A549 (cell line): ENCODE measurements at regions not wholly inside any gene's neighbourhood (a gene's known extent, or its start where the extent isn't known, plus 50 kb on each side); places are given as distances from the start of the nearest gene placed in this dataset.
A peak's percentile ranks its signal among the peaks of the same experiment; 100 is the strongest.

Experiments
- ATAC-seq, 2 experiments: fragments of 200-7000 bp in 1 of 2; fragments of >200 bp in 1 of 2; cut with Nextera tagmentation in 1 of 2; cut with Tn5 transposase in 1 of 2; 3 replicates each; pipeline versions ENCODE4 v1.8.0 to v1.9.1; 2018 to 2020; ENCODE audit warnings: mild to moderate bottlenecking in 1 of 2, moderate library complexity in 1 of 2
- CTCF ChIA-PET: fragments of 300-600 bp; sonication (Branson Sonifier 250); formaldehyde crosslinking; extraction: SDS; loops from one replicate; lab custom pipeline; 2021; ENCODE audit warnings: antibody characterized with exemption, inconsistent platforms; lab: Yijun Ruan, JAX
- POLR2A ChIA-PET: fragments of 350-600 bp; formaldehyde crosslinking; extraction: SDS; loops from one replicate; lab custom pipeline; 2021; ENCODE audit warnings: antibody characterized with exemption, inconsistent platforms; lab: Yijun Ruan, JAX
- DNase-seq, 2 experiments: peaks; one replicate each; pipeline versions ENCODE4 v3.0.0 to v3.0.0-alpha.2; 2011 to 2016; ENCODE audit warnings: low read depth in 1 of 2, low spot score in 1 of 2
- FAIRE-seq: peaks from 2 replicates; lab custom pipeline; 2011; peaks lifted over from hg19 to GRCh38; lab: Jason Lieb, UNC
- H3K27ac ChIP-seq, 2 experiments: fragments of >200 bp; sonication (Bioruptor Twin); formaldehyde crosslinking; 3 replicates each; pipeline ENCODE4 v1.5.1; 2016 to 2017
- H3K4me1 ChIP-seq: fragments of >200 bp; sonication (Bioruptor Twin); formaldehyde crosslinking; 3 replicates; pipeline ENCODE4 v1.6.1; 2016
- H3K4me2 ChIP-seq: fragments of >200 bp; sonication (Bioruptor Twin); formaldehyde crosslinking; 3 replicates; pipeline ENCODE4 v1.6.1; 2016
- H3K4me3 ChIP-seq: fragments of >200 bp; sonication (Bioruptor Twin); formaldehyde crosslinking; 3 replicates; pipeline ENCODE4 v1.5.1; 2016
- H3K9me3 ChIP-seq: fragments of >200 bp; sonication (Bioruptor Twin); formaldehyde crosslinking; 3 replicates; pipeline ENCODE4 v1.6.1; 2016
- BCL3 ChIP-seq: fragments of >200 bp; sonication (Bioruptor Twin); formaldehyde crosslinking; IDR thresholded peaks from 3 replicates; pipeline ENCODE4 v1.6.1; 2016
- CBX2 ChIP-seq: fragments of 200-600 bp; sonication (generic); IDR thresholded peaks from 2 replicates; pipeline ENCODE4 v1.6.1; 2016; ENCODE audit warnings: low read depth, mild to moderate bottlenecking, borderline replicate concordance
- CEBPB ChIP-seq, 2 experiments: fragments of >200 bp in 1 of 2; sonication (Bioruptor Twin) in 1 of 2; formaldehyde crosslinking in 1 of 2; IDR thresholded peaks; 2 replicates each; pipeline ENCODE4 v1.6.1; 2012 to 2016
- CHD2 ChIP-seq: fragments of 150-350 bp; IDR thresholded peaks from 2 replicates; pipeline ENCODE4 v1.6.1; 2014; ENCODE audit warnings: low read length; ENCODE audit not compliant: partially characterized antibody
- EHF ChIP-seq: fragments of 250-450 bp; sonication (Bioruptor Pico); IDR thresholded peaks from 2 replicates; pipeline ENCODE4 v1.5.0; 2020; ENCODE audit warnings: mild to moderate bottlenecking
- EHMT2 ChIP-seq: fragments of 200-600 bp; sonication (generic); IDR thresholded peaks from 2 replicates; pipeline ENCODE4 v1.6.1; 2016; ENCODE audit warnings: antibody characterized with exemption, low read depth, mild to moderate bottlenecking, moderate library complexity
- ELK1 ChIP-seq: fragments of 150-350 bp; IDR thresholded peaks from 2 replicates; pipeline ENCODE4 v1.6.1; 2014; ENCODE audit warnings: low read depth, mild to moderate bottlenecking, low read length
- ESRRA ChIP-seq: fragments of 150-350 bp; IDR thresholded peaks from 2 replicates; pipeline ENCODE4 v1.6.1; 2014; ENCODE audit warnings: mild to moderate bottlenecking, low read length, borderline replicate concordance
- HDAC2 ChIP-seq: fragments of 200-600 bp; sonication (generic); IDR thresholded peaks from 2 replicates; pipeline ENCODE4 v1.6.1; 2016
- HES2 ChIP-seq: fragments of >200 bp; sonication (Bioruptor Twin); formaldehyde crosslinking; IDR thresholded peaks from 2 replicates; pipeline ENCODE4 v1.6.1; 2016
- HOXB13 ChIP-seq: fragments of 250-450 bp; sonication (Bioruptor Pico); IDR thresholded peaks from 2 replicates; pipeline ENCODE4 v1.5.0; 2020; ENCODE audit warnings: low read depth, mild to moderate bottlenecking, moderate library complexity
- JUN ChIP-seq, 2 experiments: fragments of >200 bp; sonication (Bioruptor Twin); formaldehyde crosslinking; IDR thresholded peaks; 2 replicates in 1 of 2; 3 replicates in 1 of 2; pipeline ENCODE4 v1.6.1; 2016 to 2017
- MAFK ChIP-seq: fragments of 450-650 bp; IDR thresholded peaks from 2 replicates; pipeline ENCODE4 v1.6.1; 2014; ENCODE audit not compliant: partially characterized antibody
- MAZ ChIP-seq: fragments of 150-350 bp; IDR thresholded peaks from 2 replicates; pipeline ENCODE4 v1.6.1; 2014; ENCODE audit warnings: antibody characterized with exemption, low read depth, low read length, borderline replicate concordance
- NPAS2 ChIP-seq: fragments of 250-450 bp; sonication (Bioruptor Pico); IDR thresholded peaks from 2 replicates; pipeline ENCODE4 v1.8.0; 2022; ENCODE audit warnings: mild to moderate bottlenecking, moderate library complexity, borderline replicate concordance
- NR3C1 ChIP-seq: fragments of >200 bp; sonication (Bioruptor Twin); formaldehyde crosslinking; IDR thresholded peaks from 3 replicates; pipeline ENCODE4 v1.6.1; 2017
- POLR2AphosphoS2 ChIP-seq: conservative IDR thresholded peaks from 2 replicates; pipeline ENCODE4 v1.6.1; 2012; ENCODE audit warnings: low read length, improper control_type of control experiment, inconsistent platforms
- RAD21 ChIP-seq, 2 experiments: fragments of >200 bp in 1 of 2; sonication (Bioruptor Twin) in 1 of 2; formaldehyde crosslinking in 1 of 2; IDR thresholded peaks in 1 of 2; conservative IDR thresholded peaks in 1 of 2; 2 replicates in 1 of 2; 3 replicates in 1 of 2; pipeline ENCODE4 v1.6.1; 2012 to 2018; ENCODE audit warnings: inconsistent platforms in 1 of 2
- RARB ChIP-seq: fragments of 250-450 bp; sonication (Bioruptor Pico); IDR thresholded peaks from 2 replicates; pipeline ENCODE4 v1.8.0; 2021; ENCODE audit warnings: mild to moderate bottlenecking, moderate library complexity
- REST ChIP-seq: fragments of 200-600 bp; sonication (generic); IDR thresholded peaks from 2 replicates; pipeline ENCODE4 v1.6.1; 2016; ENCODE audit warnings: antibody characterized with exemption, mild to moderate bottlenecking, moderate library complexity
- RFX5 ChIP-seq: fragments of 450-650 bp; IDR thresholded peaks from 2 replicates; pipeline ENCODE4 v1.7.1; 2014; ENCODE audit warnings: antibody characterized with exemption, mild to moderate bottlenecking, moderate library complexity
- SREBF2 ChIP-seq: fragments of 450-650 bp; IDR thresholded peaks from 2 replicates; pipeline ENCODE4 v1.6.1; 2014; ENCODE audit warnings: mild to moderate bottlenecking, moderate library complexity
- TFCP2L1 ChIP-seq: fragments of 250-450 bp; sonication (Bioruptor Pico); IDR thresholded peaks from 2 replicates; pipeline ENCODE4 v1.5.0; 2021; ENCODE audit warnings: mild to moderate bottlenecking
- TP53 ChIP-seq: fragments of 250-450 bp; sonication (Bioruptor Pico); IDR thresholded peaks from 2 replicates; pipeline ENCODE4 v1.5.0; 2021; ENCODE audit warnings: mild to moderate bottlenecking, moderate library complexity
- ZC3H11A ChIP-seq: fragments of 450-650 bp; IDR thresholded peaks from 2 replicates; pipeline ENCODE4 v1.6.1; 2014; ENCODE audit warnings: antibody characterized with exemption, mild to moderate bottlenecking
- ZFP36 ChIP-seq: fragments of 450-650 bp; IDR thresholded peaks from 2 replicates; pipeline ENCODE4 v1.6.1; 2014; ENCODE audit warnings: borderline replicate concordance; ENCODE audit not compliant: partially characterized antibody
- WGBS: methylation state at CpG from one replicate; pipeline ENCODE4 v1.1.6; 2017; ENCODE audit errors: missing lambda C conversion rate; 5-methylcytosine and 5-hydroxymethylcytosine counted together
- TF ChIP-seq, protein P1 (sequence below): IDR thresholded peaks from 2 replicates; pipeline ENCODE4 v1.6.1; 2012

GRCh38 chr13:103976371-103976770, 910.2 kb upstream of the SLC10A2 start:
- DNase-seq (no peak), ATAC-seq (no peak), FAIRE-seq (no peak)
- Histone ChIP-seq H3K27ac (no peak overlapping the region), H3K4me2 (no peak overlapping the region), H3K9me3 (no peaks in the 10 kb centered on the region), H3K4me3 (no peak overlapping the region)
- no peak for TF ChIP-seq POLR2AphosphoS2
- TF ChIP-seq BCL3: no peak
- TF ChIP-seq TP53 (CRISPR knock-in tag): no peak
- no peak for TF ChIP-seq NPAS2 (CRISPR knock-in tag)
- no peak for TF ChIP-seq HDAC2
- TF ChIP-seq ZFP36: no peak
- TF ChIP-seq CEBPB (IDR thresholded peaks at IDR 0.05): no peak
- TF ChIP-seq MAZ: no peak
- TF ChIP-seq EHF (CRISPR knock-in tag): no peak
- no peak for TF ChIP-seq ESRRA
- TF ChIP-seq HOXB13 (CRISPR knock-in tag): no peak
- TF ChIP-seq TFCP2L1: no peak
- TF ChIP-seq ELK1: no peak
- TF ChIP-seq RAD21 (conservative IDR thresholded peaks at IDR 0.05 in 1 of 2, IDR thresholded peaks at IDR 0.05 in 1 of 2): no peak
- TF ChIP-seq, protein P1, sequence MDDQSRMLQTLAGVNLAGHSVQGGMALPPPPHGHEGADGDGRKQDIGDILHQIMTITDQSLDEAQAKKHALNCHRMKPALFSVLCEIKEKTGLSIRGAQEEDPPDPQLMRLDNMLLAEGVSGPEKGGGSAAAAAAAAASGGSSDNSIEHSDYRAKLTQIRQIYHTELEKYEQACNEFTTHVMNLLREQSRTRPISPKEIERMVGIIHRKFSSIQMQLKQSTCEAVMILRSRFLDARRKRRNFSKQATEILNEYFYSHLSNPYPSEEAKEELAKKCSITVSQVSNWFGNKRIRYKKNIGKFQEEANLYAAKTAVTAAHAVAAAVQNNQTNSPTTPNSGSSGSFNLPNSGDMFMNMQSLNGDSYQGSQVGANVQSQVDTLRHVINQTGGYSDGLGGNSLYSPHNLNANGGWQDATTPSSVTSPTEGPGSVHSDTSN: no peak
- TF ChIP-seq, all 56 proteins: peak for 0
- no peaks in the 10 kb centered on the region for H3K4me1 ChIP-seq
- POLR2A ChIA-PET: no interaction called here
- 9% methylated on average over 1 of the region's 1 CpG for WGBS
- CTCF ChIA-PET: no interaction called here

GRCh38 chr13:103973740-103974139, 907.5 kb upstream of the SLC10A2 start:
- Histone ChIP-seq H3K4me3 (no peak overlapping the region), H3K4me2 (no peak overlapping the region), H3K9me3 (no peaks in the 10 kb centered on the region), H3K4me1 (no peaks in the 10 kb centered on the region), H3K27ac (no peak overlapping the region)
- DNase-seq (no peak), ATAC-seq (no peak), FAIRE-seq (no peak)
- WGBS: 6% methylated on average over 1 of the region's 1 CpG
- peak; percentile 46 for TF ChIP-seq MAFK
- no peak for TF ChIP-seq NPAS2 (CRISPR knock-in tag)
- POLR2A ChIA-PET: no interaction called here
- CTCF ChIA-PET: no interaction called here

- POLR2A ChIA-PET: no interaction called here
- TF ChIP-seq EHMT2 (no peak), ZC3H11A (no peak), SREBF2 (no peak), JUN (IDR thresholded peaks at IDR 0.05) (no peak), CHD2 (no peak), RFX5 (no peak), HES2 (no peak), RARB (CRISPR knock-in tag) (no peak), CBX2 (no peak), MAZ (no peak), REST (no peak), NR3C1 (no peak)
- TF ChIP-seq, protein P1: no peak
Observed at GRCh38 chr13:103969520-103970050, 903.4 kb upstream of the SLC10A2 start.

More at GRCh38 chr13:103969520-103970050, 903.4 kb upstream of the SLC10A2 start:
- FAIRE-seq: no peak
- CTCF ChIA-PET: no interaction called here
- no peak for DNase-seq
- H3K4me3 ChIP-seq: no peak overlapping the region
- WGBS: 2% methylated on average over 3 of the region's 4 CpGs
- no peak overlapping the region for H3K27ac ChIP-seq
- H3K4me2 ChIP-seq: no peak overlapping the region
- no peaks in the 10 kb centered on the region for H3K9me3 ChIP-seq
- no peaks in the 10 kb centered on the region for H3K4me1 ChIP-seq
- ATAC-seq: no peak
